ENCODE measurements at regions not wholly inside any gene's neighbourhood (a gene's known extent, or its start where the extent isn't known, plus 50 kb on each side); places are given as distances from the start of the nearest gene placed in this dataset.

GRCh38 chr4:29966386-29966785 is 753.8 kb upstream of the PCDH7 start:
- DNase-seq (ENCODE audit: low read depth, low spot score) = no peak
- no peak for TF ChIP-seq CTCF (IDR thresholded peaks at IDR 0.05; ENCODE audit: insufficient read depth, low read length, missing control alignments)
- POLR2A ChIA-PET = no interaction called here
- CTCF ChIA-PET = no interaction called here
- no peak overlapping the region for H3K4me3 ChIP-seq (ENCODE audit: low read depth, low read length)

GRCh38 chr4:29970626-29971025 is 749.5 kb upstream of the PCDH7 start:
- DNase-seq (ENCODE audit: low read depth, low spot score) = no peak
- POLR2A ChIA-PET = no interaction called here
- TF ChIP-seq CTCF (IDR thresholded peaks at IDR 0.05; ENCODE audit: insufficient read depth, low read length, missing control alignments) = no peak
- no peak overlapping the region for H3K4me3 ChIP-seq (ENCODE audit: low read depth, low read length)
- CTCF ChIA-PET = no interaction called here

DNA sequence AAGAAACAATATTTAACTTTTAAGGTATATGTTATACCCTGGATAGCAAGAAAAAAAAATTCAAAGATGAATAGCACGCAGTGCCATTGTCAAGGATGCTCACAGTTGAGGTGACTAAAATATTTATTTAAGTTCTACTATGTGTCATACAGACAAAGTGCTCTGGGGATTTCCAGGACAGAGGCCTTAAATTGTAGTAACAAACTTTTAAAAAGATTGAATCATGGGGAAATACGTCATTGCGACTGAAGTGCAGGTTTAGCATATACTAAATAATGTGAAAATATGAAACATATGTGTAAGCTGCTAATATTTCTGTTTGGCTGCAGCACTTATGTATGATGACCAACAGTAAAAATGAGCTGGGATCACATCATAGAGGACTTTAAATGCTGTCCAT is 748.0 kb upstream of the PCDH7 start:
- CTCF ChIA-PET = no interaction called here
- no peak for TF ChIP-seq CTCF (IDR thresholded peaks at IDR 0.05; ENCODE audit: insufficient read depth, low read length, missing control alignments)
- POLR2A ChIA-PET = no interaction called here
- no peak overlapping the region for H3K4me3 ChIP-seq (ENCODE audit: low read depth, low read length)
- DNase-seq (ENCODE audit: low read depth, low spot score) = no peak

DNA sequence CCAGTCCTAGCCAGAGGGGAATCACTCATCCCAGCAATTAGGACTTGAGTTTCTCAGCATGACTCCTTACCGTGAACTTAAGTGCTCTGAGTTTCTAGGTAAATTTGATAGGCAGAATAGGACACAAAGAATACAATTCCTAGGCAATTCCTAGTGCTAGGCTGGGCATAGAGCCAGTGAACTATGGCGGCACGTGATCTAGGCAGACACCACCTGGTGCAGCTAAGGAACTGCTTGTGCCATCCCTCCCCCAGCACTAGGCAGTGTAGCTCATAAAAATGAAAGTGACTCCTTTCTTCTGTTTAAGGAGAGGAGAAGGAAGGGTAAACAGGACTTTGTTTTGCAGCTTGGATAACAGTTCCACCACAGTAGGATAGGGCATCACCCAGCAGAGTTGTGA is 736.3 kb upstream of the PCDH7 start:
- POLR2A ChIA-PET = no interaction called here
- no peak for DNase-seq (ENCODE audit: low read depth, low spot score)
- CTCF ChIA-PET = no interaction called here

DNA sequence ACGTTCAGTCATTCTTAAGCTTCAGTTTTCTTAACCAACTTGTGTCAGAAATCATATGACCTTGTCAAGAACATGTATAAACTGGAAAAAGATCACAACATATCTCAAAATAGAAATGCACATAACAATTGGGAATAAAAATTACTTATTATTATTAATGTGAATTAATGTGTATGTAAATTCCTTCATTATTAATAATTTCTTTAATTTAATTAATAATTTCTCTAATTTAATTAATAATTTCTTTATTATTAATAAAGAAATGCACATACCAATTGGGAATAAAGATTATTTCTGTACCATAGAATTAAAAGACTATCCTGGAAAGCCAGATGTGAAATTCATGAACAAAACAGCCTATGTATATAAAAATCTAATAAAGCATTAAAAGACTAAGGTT is 718.5 kb upstream of the PCDH7 start:
- ChIA-PET POLR2A (no interaction called here), CTCF (no interaction called here)
- no peak for TF ChIP-seq CTCF (IDR thresholded peaks at IDR 0.05; ENCODE audit: insufficient read depth, low read length, missing control alignments)
- no peak for DNase-seq (ENCODE audit: low read depth, low spot score)
- no peak overlapping the region for H3K4me3 ChIP-seq (ENCODE audit: low read depth, low read length)

More for the DNA sequence above, 736.3 kb upstream of the PCDH7 start:
- no peak overlapping the region for H3K4me3 ChIP-seq (ENCODE audit: low read depth, low read length)
- no peak for TF ChIP-seq CTCF (IDR thresholded peaks at IDR 0.05; ENCODE audit: insufficient read depth, low read length, missing control alignments)

DNA sequence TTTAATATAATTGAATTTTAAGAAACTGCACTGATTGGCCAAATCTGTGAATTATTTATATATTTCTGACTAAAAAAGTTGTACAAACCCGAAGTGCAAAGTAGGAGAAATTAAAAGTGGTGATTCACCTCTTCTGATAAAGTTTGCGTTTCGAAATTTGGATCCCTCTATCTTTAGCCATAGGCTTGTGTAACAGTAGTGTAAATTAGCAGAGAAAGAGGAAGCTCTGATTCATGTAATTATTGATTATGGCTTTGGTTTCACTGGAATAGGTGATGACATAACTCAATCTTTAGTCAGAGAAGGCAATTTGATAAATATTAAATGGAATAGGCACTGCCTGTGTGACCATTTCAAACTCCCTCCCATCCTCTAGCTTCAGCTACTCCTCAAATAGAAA is 717.8 kb upstream of the PCDH7 start:
- POLR2A ChIA-PET = no interaction called here
- no peak overlapping the region for H3K4me3 ChIP-seq (ENCODE audit: low read depth, low read length)
- DNase-seq (ENCODE audit: low read depth, low spot score) = no peak
- no peak for TF ChIP-seq CTCF (IDR thresholded peaks at IDR 0.05; ENCODE audit: insufficient read depth, low read length, missing control alignments)
- CTCF ChIA-PET = no interaction called here
